HG03378 (cell line): ENCODE measurements at regions not wholly inside any gene's neighbourhood (a gene's known extent, or its start where the extent isn't known, plus 50 kb on each side); places are given as distances from the start of the nearest gene placed in this dataset.

Experiments
- ATAC-seq: cut with Tn5 transposase; IDR thresholded peaks from one replicate; pipeline ENCODE4 v1.9.1; 2021; ENCODE audit warnings: mild to moderate bottlenecking, moderate library complexity; ENCODE audit not compliant: unreplicated experiment

- no peak for ATAC-seq
Measured at GRCh38 chr13:91178099-91178498, 169.4 kb upstream of the MIR17HG start.

GRCh38 chr13:91181892-91182291 is 165.6 kb upstream of the MIR17HG start:
- no peak for ATAC-seq

GRCh38 chr13:91184244-91184926 is 163.1 kb upstream of the MIR17HG start:
- no peak for ATAC-seq

- no peak for ATAC-seq
Measured at GRCh38 chr13:91185294-91185863, 162.1 kb upstream of the MIR17HG start.

- no peak for ATAC-seq
Measured at GRCh38 chr13:91187522-91187921, 160.0 kb upstream of the MIR17HG start.

- no peak for ATAC-seq
Measured at GRCh38 chr13:91189506-91189905, 158.0 kb upstream of the MIR17HG start.

GRCh38 chr13:91193358-91193757 is 154.1 kb upstream of the MIR17HG start:
- no peak for ATAC-seq

- no peak for ATAC-seq
Measured at GRCh38 chr13:91195789-91196188, 151.7 kb upstream of the MIR17HG start.

GRCh38 chr13:91196958-91197357 is 150.5 kb upstream of the MIR17HG start:
- peak; percentile 73 for ATAC-seq

GRCh38 chr13:91199866-91200265 is 147.6 kb upstream of the MIR17HG start:
- ATAC-seq: no peak

GRCh38 chr13:91200486-91200885 is 147.0 kb upstream of the MIR17HG start:
- ATAC-seq: no peak

GRCh38 chr13:91203430-91203829 is 144.1 kb upstream of the MIR17HG start:
- ATAC-seq: no peak

- ATAC-seq: no peak
Measured at GRCh38 chr13:91207261-91207660, 140.2 kb upstream of the MIR17HG start.

- no peak for ATAC-seq
Measured at GRCh38 chr13:91211510-91211909, 136.0 kb upstream of the MIR17HG start.

- no peak for ATAC-seq
Measured at GRCh38 chr13:91212231-91212630, 135.3 kb upstream of the MIR17HG start.

- no peak for ATAC-seq
Measured at GRCh38 chr13:91214031-91214430, 133.5 kb upstream of the MIR17HG start.

- ATAC-seq: no peak
Measured at GRCh38 chr13:91216928-91217700, 130.4 kb upstream of the MIR17HG start.

- ATAC-seq: no peak
Measured at GRCh38 chr13:91219201-91219600, 128.3 kb upstream of the MIR17HG start.

- ATAC-seq: no peak
Measured at GRCh38 chr13:91220872-91221271, 126.6 kb upstream of the MIR17HG start.

GRCh38 chr13:91228108-91228507 is 119.4 kb upstream of the MIR17HG start:
- ATAC-seq: no peak

GRCh38 chr13:91228940-91229339 is 118.5 kb upstream of the MIR17HG start:
- ATAC-seq: no peak

GRCh38 chr13:91232716-91233115 is 114.8 kb upstream of the MIR17HG start:
- ATAC-seq: no peak
